ENCODE measurements at regions not wholly inside any gene's neighbourhood (a gene's known extent, or its start where the extent isn't known, plus 50 kb on each side); places are given as distances from the start of the nearest gene placed in this dataset.

DNA sequence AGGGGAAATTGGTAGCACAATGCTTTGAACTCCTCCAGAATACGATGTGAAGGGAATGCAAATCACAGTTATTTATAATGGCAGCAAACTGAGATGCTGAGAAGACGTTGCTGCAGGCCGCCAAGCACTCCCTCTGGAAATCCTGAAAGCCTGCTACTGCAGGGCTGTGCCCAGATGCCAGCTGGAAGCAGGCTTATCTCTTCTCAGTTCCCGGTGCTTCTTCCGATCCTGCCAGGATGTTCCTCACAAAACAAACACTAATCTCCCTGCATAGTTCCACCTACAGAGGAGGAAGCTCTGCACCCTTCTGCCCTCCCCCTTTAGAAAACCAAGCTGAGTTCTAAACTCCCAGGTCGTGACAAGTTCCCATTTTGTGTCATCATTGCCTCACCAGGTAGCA lies 201.7 kb upstream of the BCL6 start:
- no peak overlapping the region for H3K4me2 ChIP-seq (ENCODE audit: insufficient read depth, low read length)
- H4K20me1 ChIP-seq (replicated peaks; ENCODE audit: control insufficient read depth, extremely low read depth, insufficient read depth, low read length), result no peaks in the 10 kb centered on the region
- intact Hi-C loops (cut with micrococcal nuclease), result no loop called here
- H3K79me2 ChIP-seq (ENCODE audit: control insufficient read depth, insufficient read depth, low read length), result no peaks in the 10 kb centered on the region
- CTCF ChIA-PET, result no interaction called here
- H3K9me3 ChIP-seq (replicated peaks; ENCODE audit: control insufficient read depth, insufficient read depth, low read length), result no peaks in the 10 kb centered on the region
- no peak overlapping the region for H3K27ac ChIP-seq (ENCODE audit: insufficient read depth, low read depth, low read length)
- H3K4me3 ChIP-seq (replicated peaks in 1 of 3; ENCODE audit: insufficient read depth in 1 of 3, low read depth in 1 of 3, low read length in 3 of 3), result no peak overlapping the region
- H2AFZ ChIP-seq (ENCODE audit: low read depth, low read length), result no peak overlapping the region
- dilution Hi-C loops (cut with MboI; ENCODE audit: extremely low pct_ligation_motif_present, low sequenced_read_pairs), result no loop called here
- DNase-seq (ENCODE audit: low read depth, low spot score), result no peak
- no peak overlapping the region for H3K9ac ChIP-seq (replicated peaks; ENCODE audit: extremely low read depth, insufficient read depth, low read length)
- POLR2A ChIA-PET, result no interaction called here
- H3K4me1 ChIP-seq (ENCODE audit: control insufficient read depth, extremely low read depth, insufficient read depth, low read length), result no peaks in the 10 kb centered on the region
- BruUV-seq (replicated peaks), result no TSS peak
- H3K9me1 ChIP-seq (replicated peaks; ENCODE audit: control insufficient read depth, extremely low read depth, insufficient read depth, low read length), result no peaks in the 10 kb centered on the region
- peaks cover 7 to 18% of the 10 kb centered on the region in 2 experiments for H3K27me3 ChIP-seq (ENCODE audit: control insufficient read depth in 2 of 2, insufficient read depth in 2 of 2, low read length in 2 of 2)
- TF ChIP-seq, protein P1, sequence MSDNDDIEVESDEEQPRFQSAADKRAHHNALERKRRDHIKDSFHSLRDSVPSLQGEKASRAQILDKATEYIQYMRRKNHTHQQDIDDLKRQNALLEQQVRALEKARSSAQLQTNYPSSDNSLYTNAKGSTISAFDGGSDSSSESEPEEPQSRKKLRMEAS (IDR thresholded peaks at IDR 0.05; ENCODE audit: insufficient read depth, insufficient read length), result no peak
- TF ChIP-seq, protein P2, sequence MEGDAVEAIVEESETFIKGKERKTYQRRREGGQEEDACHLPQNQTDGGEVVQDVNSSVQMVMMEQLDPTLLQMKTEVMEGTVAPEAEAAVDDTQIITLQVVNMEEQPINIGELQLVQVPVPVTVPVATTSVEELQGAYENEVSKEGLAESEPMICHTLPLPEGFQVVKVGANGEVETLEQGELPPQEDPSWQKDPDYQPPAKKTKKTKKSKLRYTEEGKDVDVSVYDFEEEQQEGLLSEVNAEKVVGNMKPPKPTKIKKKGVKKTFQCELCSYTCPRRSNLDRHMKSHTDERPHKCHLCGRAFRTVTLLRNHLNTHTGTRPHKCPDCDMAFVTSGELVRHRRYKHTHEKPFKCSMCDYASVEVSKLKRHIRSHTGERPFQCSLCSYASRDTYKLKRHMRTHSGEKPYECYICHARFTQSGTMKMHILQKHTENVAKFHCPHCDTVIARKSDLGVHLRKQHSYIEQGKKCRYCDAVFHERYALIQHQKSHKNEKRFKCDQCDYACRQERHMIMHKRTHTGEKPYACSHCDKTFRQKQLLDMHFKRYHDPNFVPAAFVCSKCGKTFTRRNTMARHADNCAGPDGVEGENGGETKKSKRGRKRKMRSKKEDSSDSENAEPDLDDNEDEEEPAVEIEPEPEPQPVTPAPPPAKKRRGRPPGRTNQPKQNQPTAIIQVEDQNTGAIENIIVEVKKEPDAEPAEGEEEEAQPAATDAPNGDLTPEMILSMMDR (IDR thresholded peaks at IDR 0.05; ENCODE audit: extremely low read depth in 1 of 2, insufficient read depth in 1 of 2, low read depth in 1 of 2, low read length in 2 of 2), result no peak
- TF ChIP-seq GATA2 (IDR thresholded peaks at IDR 0.05; ENCODE audit: insufficient read depth, insufficient read length, low read depth, low read length) (no peak), FOS (IDR thresholded peaks at IDR 0.05; ENCODE audit: borderline replicate concordance, insufficient read depth, low read length) (no peak), MYC (IDR thresholded peaks at IDR 0.05; ENCODE audit: low read depth, low read length) (no peak), EZH2 (IDR thresholded peaks at IDR 0.05; ENCODE audit: borderline replicate concordance, low read depth, low read length, severe bottlenecking) (no peak), POLR2A (IDR thresholded peaks at IDR 0.05; ENCODE audit: low read depth, low read length) (no peak), POLR2AphosphoS5 (IDR thresholded peaks at IDR 0.05; ENCODE audit: insufficient read depth, low read depth, low read length) (no peak), JUN (IDR thresholded peaks at IDR 0.05; ENCODE audit: borderline replicate concordance, insufficient read depth, insufficient read length, low read depth) (no peak)
- FAIRE-seq, result no peak
- no peaks in the 10 kb centered on the region for H3K36me3 ChIP-seq (ENCODE audit: control insufficient read depth in 2 of 2, extremely low read depth in 1 of 2, insufficient read depth in 2 of 2, low read length in 2 of 2)
